Lower leg skin (tissue), 4 donors: ENCODE measurements at regions not wholly inside any gene's neighbourhood (a gene's known extent, or its start where the extent isn't known, plus 50 kb on each side); places are given as distances from the start of the nearest gene placed in this dataset.
A peak's percentile ranks its signal among the peaks of the same experiment; 100 is the strongest.

ENCODE experiments used
- DNase-seq, 2 donors: peaks; one replicate each; pipeline ENCODE4 v3.0.0-alpha.2; 2019; ENCODE audit warnings: low spot score in 2 of 2
- H3K4me3 ChIP-seq: fragments of 200-600 bp; sonication (generic); 2 replicates; pipeline ENCODE4 v1.5.1; 2017; ENCODE audit warnings: mild to moderate bottlenecking, low read depth; ENCODE audit not compliant: poor library complexity, severe bottlenecking
- POLR2A ChIP-seq, 2 donors: fragments of 450-650 bp; IDR thresholded peaks; one replicate each; pipeline ENCODE4 v1.6.1; 2016 to 2017; ENCODE audit warnings: antibody characterized with exemption in 2 of 2, mild to moderate bottlenecking in 1 of 2, moderate library complexity in 1 of 2
- WGBS, 2 donors: methylation state at CpG; one replicate each; pipeline ENCODE4 v1.1.5; 2018; 5-methylcytosine and 5-hydroxymethylcytosine counted together
- intact Hi-C: fragments of 100-400 bp; cut with DNase I; formaldehyde crosslinking; loops from one replicate; pipeline ENCODE4 v1.15.0; 2023; ENCODE audit warnings: low total_unique reads
- TF ChIP-seq, protein P1 (sequence below), 3 donors: fragments of 450-650 bp; IDR thresholded peaks; one replicate each; pipeline ENCODE4 v1.5.1; 2016; ENCODE audit warnings: antibody characterized with exemption in 3 of 3, mild to moderate bottlenecking in 3 of 3, moderate library complexity in 2 of 3

DNA sequence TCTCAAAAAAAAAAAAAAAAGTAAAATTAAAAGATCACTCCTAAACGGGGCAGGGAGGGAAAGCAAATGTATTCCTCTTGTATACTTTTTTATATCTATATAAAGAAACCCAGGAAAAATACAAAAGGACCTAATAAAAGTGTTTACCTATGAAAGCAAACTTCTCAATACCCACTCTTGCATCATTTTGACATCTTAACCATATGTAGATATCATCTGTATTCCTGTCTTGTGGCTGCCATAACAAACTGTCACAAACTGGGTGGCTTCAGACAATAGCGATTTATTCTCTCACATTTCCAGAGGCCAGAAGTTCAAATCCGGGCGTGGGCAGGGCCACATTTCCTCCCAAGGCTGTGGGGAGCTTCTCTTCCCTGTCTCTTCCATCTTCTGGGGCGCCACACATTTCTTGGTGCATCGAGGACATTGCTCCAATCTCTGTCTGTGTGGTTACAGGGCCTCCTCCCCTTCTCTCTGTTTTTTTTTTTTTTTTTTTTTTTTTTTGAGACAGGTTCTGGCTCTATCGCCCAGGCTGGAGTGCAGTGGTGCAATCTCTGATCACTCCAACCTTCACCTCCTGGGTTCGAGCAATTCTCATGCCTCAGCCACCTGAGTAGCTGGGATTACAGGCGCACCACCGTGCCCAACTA, 58.4 kb upstream of the IL17B start:
- no peak for DNase-seq
- no peak overlapping the region for H3K4me3 ChIP-seq
- intact Hi-C loops = no loop called here
- WGBS, 2 donors = 55 to 57% methylated on average over 10 of the region's 10 CpGs
- TF ChIP-seq POLR2A (IDR thresholded peaks at IDR 0.05) = no peak
- TF ChIP-seq, protein P1, sequence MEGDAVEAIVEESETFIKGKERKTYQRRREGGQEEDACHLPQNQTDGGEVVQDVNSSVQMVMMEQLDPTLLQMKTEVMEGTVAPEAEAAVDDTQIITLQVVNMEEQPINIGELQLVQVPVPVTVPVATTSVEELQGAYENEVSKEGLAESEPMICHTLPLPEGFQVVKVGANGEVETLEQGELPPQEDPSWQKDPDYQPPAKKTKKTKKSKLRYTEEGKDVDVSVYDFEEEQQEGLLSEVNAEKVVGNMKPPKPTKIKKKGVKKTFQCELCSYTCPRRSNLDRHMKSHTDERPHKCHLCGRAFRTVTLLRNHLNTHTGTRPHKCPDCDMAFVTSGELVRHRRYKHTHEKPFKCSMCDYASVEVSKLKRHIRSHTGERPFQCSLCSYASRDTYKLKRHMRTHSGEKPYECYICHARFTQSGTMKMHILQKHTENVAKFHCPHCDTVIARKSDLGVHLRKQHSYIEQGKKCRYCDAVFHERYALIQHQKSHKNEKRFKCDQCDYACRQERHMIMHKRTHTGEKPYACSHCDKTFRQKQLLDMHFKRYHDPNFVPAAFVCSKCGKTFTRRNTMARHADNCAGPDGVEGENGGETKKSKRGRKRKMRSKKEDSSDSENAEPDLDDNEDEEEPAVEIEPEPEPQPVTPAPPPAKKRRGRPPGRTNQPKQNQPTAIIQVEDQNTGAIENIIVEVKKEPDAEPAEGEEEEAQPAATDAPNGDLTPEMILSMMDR (IDR thresholded peaks at IDR 0.05) = no peak

DNA sequence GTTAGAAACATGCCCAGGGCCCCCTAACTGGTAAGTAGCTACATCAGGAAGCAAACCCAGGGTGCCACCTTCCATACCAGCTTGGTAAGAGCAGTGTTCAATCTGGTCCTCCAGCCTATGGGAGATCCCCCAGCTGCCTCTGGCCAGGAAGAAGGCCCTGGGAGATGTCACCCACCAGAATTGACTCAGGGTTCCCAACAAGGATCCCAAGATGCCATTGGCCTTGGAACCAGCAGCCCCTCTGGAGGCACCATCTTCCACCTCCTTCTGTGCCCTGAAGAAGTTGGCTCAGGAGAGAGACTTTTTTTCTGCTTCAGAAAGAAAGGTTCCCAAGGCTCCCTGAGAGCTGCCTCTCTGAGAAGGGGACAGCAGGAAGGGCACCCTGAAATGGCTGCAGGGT, 56.6 kb upstream of the IL17B start:
- no peak overlapping the region for H3K4me3 ChIP-seq
- no peak for DNase-seq
- TF ChIP-seq, protein P1 (IDR thresholded peaks at IDR 0.05) = no peak
- TF ChIP-seq POLR2A (IDR thresholded peaks at IDR 0.05) = no peak
- intact Hi-C loops = no loop called here

DNA sequence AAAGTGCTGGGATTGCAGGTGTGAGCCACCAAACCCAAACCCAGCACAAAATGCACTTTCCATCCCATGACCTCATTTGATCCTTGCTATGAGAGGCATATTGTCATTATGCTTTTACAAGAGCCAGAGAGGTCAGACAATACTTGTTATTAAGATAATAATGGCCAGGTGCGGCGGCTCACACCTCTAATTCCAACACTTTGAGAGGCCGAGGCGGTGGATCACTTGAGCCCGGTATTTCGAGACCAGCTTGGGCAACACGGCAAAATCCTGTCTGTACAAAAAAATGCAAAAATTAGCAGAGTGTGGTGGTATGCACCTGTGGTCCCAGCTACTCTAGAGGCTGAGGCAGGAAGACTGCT, 55.9 kb upstream of the IL17B start:
- no peak for DNase-seq
- 91 to 92% methylated on average over 7 of the region's 7 CpGs for WGBS, 2 donors
- H3K4me3 ChIP-seq = no peak overlapping the region
- intact Hi-C loops = no loop called here
- TF ChIP-seq POLR2A (IDR thresholded peaks at IDR 0.05) = no peak
- TF ChIP-seq, protein P1 (IDR thresholded peaks at IDR 0.05) = no peak

DNA sequence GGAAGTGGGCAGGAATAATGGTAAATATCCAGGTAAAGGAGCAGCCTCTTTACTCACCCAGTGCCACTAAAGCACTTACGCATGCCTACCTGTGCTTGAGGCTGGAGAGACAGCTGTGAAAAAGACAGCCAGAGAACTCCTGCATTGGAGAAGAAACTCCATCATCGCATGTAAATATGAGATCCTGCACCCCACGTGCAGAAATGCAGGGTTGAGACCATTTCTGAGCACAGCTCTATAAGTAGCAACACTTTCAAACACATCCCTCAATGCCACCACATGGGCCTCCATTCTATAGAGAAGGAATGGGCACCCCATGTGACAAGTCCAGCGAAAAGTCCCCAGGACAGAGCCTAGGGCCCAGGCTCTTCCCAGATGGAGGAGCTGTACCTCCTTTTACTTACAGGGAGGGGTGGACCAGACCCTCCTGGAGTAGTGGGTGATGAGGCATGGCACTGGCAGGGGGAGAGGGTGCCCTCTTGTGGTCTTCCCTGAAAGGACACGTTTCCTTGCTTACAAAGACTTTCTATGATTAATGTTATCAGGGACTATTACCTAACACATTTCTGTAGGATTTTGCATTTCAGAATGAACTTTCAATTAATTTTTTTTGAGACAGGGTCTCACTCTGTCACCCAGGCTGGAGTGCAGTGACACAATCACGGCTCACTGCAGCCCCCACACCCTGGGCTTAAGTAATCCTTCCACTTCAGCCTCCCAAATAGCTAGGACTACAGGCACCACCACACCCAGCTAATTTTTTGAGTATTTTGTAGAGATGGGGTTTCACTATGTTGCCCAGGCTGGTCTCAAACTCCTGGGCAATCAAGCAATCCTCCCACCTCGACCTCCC, 55.3 kb upstream of the IL17B start:
- 43 to 45% methylated on average over 7 of the region's 7 CpGs for whole genome bisulfite sequencing, 2 donors
- intact Hi-C loops = loop anchor here (5.0 kb wide), 1 partner anchor 52 kb away; no protein-coding TSS in a partner anchor
- peak in 1 of 2 donors; percentile 59 for DNase-seq
- no peak overlapping the region for H3K4me3 ChIP-seq
- TF ChIP-seq, protein P1 (IDR thresholded peaks at IDR 0.05) = no peak
- TF ChIP-seq POLR2A (IDR thresholded peaks at IDR 0.05) = no peak

DNA sequence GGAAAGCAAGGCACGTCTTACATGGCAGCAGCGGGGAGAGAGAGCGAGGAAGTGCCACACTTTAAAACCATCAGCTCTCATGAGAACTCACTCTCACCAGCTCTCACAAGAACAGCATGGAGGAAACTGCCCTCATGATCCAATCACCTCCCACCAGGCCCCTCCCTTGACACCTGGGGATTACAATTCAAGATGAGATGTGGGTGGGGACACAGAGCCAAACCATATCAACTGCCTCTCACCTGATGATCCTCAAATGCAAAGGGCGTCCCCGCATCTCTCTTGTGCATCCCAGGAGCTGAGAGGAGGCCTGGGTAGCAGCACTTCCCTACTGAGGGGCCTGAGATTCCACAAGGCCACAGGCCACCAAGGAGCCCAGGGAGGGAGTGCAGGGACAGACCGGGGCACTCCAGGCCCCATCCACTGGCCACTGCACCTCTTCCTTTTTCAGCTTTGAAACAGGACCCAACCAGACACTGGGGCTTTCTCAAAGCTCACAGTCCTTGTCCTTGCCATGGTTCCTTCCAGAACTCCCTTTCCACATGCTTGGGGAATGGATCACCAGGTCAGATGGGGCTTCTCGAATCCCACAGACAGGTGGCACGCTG, 54.5 kb upstream of the IL17B start:
- H3K4me3 ChIP-seq = no peak overlapping the region
- TF ChIP-seq, protein P1 (IDR thresholded peaks at IDR 0.05) = no peak
- TF ChIP-seq POLR2A (IDR thresholded peaks at IDR 0.05) = no peak
- WGBS, 2 donors = 86 to 90% methylated on average over 8 of the region's 8 CpGs
- intact Hi-C loops = loop anchor here (5.0 kb wide), 1 partner anchor 51 kb away; no protein-coding TSS in a partner anchor
- no peak for DNase-seq
